GM18868 (cell line): ENCODE measurements at regions not wholly inside any gene's neighbourhood (a gene's known extent, or its start where the extent isn't known, plus 50 kb on each side); places are given as distances from the start of the nearest gene placed in this dataset.
"Not testable (repeated sequence)": the region's sequence is repeated elsewhere in the genome, so short reads cannot be mapped to it uniquely, and the experiment has no call there.

Experiments used
- ATAC-seq: cut with Tn5 transposase; IDR thresholded peaks from one replicate; pipeline ENCODE4 v1.9.1; 2021; ENCODE audit warnings: mild to moderate bottlenecking, moderate library complexity; ENCODE audit not compliant: unreplicated experiment

DNA sequence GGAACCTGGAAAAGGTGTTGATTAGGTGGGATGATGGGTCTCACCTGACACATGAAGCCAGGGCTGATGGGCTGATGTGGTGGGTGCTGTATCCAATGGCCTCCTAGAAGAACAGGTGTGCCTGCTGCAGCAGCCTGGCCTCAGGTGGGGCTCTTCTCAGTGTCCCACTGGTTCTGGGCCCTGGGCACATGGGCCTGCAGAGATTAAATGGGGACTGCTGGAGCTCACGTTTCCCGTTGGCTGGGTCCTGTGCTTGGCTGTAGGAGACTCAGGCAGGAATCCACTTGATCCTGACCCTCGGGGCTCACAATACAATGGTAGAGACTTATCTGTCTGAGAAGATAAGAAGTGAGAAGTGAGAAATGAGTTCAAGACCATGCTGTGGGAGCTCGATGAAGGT lies 170.9 kb downstream of the KCNS3 start:
- no peak for ATAC-seq

DNA sequence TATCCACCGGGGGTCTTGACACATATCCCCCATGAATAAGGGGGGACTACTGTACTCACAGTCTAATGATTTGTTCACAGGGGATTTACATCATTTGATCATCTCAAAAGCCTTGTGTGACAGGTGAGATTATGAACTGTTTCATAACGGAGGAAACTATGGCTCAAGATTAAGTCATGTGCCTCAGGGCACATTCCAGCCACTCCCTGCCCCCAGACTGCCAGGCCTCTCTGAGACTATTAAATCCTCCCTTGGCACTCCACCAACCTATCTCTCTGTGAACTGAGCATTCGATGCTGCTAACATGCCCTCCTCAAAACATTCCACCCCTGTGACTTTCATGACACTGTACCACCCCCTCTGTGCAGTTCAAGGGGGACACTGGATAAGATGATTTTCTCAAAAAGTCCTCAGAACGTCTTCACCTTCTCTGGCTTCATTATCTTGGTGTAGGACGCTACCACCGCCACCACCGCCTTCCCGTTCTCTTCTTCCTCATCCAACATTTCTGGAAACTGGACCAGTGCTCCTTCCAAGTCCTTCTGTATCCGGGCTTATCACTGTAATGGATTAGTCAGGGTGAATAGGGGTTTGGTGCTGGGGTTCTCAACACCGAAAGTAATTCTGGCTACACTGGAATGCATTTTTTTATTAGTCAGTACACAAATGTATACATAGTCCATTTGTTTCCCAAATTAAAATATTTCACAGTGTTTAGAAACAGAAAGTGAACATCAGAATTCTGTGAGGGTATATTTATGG lies 169.6 kb downstream of the KCNS3 start:
- ATAC-seq, result no peak

DNA sequence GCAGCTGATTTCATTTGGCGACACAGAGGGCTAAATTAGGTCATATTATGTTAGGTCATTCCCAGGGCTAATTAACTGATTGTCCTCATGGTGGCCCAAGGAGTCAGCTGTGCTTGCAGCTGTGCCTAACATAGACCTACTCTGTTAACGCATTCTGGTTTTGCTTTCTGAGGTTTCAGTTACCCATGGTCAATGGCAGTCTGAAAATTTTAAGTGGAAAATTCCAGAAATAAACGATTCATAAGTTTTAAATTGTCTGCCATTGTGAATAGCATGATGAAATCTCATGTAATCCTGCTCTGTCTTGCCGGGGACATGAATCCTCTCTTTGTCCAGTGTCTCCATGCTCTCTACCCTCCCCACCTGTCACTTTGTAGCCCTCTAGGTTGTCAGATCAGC lies 168.7 kb downstream of the KCNS3 start:
- ATAC-seq, result no peak

DNA sequence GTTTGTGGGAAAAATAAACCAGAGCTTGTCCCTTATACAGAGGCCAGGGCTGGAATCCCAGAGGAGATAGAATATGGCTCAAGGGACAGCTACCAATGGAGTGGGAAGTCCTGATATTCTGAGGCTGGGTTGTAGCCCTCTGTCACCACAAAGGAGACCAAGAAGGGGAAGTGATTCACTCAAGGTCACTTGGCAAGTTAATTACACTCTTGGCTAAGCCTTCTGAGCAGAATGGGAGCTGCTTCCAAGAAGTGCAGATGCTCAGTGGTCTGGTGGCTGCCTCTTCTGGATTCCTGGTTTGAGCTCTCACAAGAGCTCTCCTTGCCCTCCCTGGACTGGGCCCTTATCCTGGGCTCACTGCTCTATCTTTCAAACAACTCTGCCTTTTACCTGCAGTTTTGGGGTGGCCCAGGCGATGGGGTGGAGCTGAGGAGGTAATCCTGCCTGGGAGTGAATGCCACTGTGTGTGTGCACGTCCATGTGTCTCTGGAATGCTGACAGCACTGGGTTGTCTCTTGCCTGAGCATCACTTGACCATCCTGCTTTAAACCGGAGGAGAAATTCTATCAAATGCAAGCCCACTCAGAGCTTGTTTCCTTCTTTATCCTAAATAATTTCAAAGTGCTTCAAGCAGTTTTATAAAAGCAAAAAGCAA lies 168.2 kb downstream of the KCNS3 start:
- ATAC-seq, result no peak

DNA sequence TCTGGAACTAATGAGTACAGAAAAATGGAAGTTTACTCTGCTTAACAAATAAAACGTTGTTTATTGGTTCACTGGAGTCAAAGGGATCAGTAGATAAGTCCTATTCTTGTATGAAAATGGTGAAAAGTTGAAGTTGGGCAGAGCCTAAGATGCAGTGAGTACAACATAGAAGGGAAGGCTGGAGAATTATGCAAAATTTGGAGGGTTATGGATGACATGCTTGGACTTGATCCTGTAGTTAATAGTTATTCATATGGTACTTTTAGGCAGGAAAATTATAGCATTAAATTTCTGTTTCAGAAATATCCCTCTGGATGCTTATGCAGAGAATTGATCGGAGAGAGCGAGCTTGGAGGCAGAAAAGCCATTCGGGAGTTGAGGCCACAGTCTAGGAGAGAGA lies 167.6 kb downstream of the KCNS3 start:
- ATAC-seq, result no peak

DNA sequence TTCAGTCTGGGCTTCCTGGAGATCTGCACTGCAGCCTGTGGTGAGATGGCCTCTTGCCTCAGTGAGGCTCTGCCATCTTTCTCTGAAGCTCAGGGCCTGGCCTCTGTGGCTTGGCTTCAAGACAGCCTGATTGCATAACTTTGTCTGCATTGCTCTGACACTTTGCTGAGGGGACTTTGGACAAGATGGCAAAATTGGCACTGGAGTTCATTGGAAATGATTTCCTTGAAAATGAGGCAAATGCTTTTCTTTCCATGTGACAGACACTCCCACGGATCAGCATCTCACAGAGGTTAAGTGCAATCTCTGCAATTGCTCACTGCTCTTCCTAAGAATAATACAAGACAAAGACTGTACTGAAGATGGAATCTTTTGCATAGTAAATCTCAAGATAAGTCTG lies 166.8 kb downstream of the KCNS3 start:
- no peak for ATAC-seq

DNA sequence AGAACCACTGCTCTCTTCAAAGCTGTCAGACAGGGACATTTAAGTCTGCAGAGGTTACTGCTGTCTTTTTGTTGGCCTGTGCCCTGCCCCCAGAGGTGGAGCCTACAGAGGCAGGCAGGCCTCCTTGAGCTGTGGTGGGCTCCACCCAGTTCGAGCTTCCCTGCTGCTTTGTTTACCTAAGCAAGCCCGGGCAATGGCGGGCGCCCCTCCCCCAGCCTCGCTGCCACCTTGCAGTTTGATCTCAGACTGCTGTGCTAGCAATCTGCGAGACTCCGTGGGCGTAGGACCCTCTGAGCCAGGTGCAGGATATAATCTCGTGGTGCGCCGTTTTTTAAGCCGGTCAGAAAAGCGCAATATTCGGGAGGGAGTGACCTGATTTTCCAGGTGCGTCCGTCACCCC lies 138.9 kb downstream of the KCNS3 start:
- ATAC-seq, result not testable (repeated sequence)

DNA sequence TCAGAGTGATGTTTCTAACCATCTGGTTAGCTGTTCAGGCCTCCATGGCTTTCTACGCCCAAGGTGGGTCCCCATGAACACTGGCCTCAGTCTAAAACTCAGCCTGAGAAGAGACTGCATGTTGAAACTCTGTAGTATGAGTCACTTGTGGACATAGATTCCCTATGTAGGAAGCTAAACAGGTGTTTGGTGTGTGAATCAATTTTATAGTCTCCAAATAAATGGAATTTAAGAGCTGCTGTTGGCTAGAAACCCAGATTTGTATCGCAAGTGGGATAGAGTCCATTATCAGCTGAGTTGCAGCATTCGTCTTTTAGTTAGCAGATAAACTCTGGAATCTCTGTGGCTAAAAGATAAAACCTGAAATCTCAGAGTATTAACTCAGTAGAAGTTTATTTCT lies 131.4 kb downstream of the KCNS3 start:
- ATAC-seq, result no peak

DNA sequence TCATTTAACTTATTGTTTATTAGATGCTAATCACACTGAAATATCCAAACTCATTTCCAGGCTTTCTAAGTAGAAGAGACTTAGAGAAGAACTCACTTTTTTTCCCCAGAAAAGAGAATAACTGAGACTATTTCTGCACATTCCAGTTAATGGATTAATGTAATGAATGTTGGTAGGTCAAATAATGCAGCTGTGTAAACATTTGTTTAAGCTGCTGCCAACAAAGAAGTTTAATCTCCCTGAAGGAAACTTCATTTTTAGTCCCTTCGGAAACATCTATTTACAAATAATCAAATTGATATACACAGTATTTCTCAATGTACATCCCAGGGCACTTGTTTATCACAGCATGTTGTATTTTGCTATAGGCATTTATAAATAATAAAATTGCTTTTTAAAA lies 126.9 kb downstream of the KCNS3 start:
- ATAC-seq, result no peak

DNA sequence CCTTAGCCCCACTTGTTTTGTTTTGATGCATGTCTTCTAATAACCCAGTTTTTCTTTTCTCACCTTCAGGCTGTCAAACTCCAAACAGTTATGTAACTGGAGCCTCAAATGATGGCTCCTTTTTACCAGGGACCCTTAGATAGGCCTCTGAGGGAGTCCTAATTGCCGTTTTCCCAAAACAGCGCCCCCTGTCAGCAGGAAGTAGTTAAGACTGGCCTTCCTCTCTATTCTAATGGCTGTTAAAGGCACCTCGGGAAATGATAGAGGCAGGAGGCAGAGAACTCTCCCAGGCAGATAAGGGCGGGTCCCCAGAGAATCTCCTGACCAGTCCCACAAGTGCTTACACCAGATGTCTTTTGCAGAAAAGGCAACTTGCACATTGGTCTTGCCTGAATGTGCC lies 123.2 kb downstream of the KCNS3 start:
- no peak for ATAC-seq

DNA sequence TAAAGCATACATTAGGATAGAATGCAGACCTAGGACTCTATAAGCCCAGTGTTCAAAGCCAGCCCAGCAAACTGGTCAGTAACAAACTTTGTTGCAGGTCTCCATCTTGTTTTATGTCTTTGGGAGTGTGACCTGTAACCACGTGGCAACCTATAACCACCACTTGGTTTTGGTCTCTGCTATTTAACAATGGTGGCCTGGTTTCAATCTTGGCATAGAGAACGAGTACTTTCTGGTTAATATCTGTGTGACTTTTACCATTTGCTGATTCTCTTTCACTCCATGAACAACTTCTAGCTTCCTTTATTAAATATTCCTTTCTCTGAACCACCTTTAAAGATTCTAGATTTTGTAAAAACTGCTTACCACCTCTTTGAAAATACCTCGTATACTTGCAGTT lies 118.5 kb downstream of the KCNS3 start:
- no peak for ATAC-seq

DNA sequence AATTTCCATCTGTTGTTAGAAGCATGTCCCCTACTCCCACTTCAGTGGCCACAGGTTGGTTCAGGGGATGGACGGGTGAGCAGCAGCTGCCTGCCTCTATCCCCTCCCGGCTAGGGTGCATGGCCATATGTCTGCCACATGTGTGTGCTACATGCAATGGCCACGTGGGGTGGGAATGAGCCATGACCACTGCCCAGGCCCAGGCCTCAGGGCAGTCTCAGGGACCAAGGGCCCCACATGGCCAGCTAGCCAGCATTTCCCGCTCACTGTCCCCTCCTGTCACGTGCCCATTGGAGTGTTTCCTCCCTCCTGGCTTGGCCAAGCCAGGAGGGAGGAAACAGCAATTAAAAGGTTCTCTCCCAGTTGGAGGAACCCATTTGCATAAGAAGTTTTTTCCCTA lies 117.1 kb downstream of the KCNS3 start:
- no peak for ATAC-seq
